AG04450 (cell line): ENCODE measurements at regions not wholly inside any gene's neighbourhood (a gene's known extent, or its start where the extent isn't known, plus 50 kb on each side); places are given as distances from the start of the nearest gene placed in this dataset.

Experiments
- CTCF ChIA-PET: fragments of 300-600, 350-600 bp; formaldehyde crosslinking; extraction: SDS; loops from one replicate; lab custom pipeline; 2022; ENCODE audit warnings: antibody characterized with exemption, inconsistent platforms; lab: Charles Lee
- POLR2A ChIA-PET: fragments of 350-600 bp; formaldehyde crosslinking; extraction: SDS; loops from one replicate; lab custom pipeline; 2021; ENCODE audit warnings: antibody characterized with exemption, inconsistent platforms; lab: Yijun Ruan, JAX
- DNase-seq: peaks from one replicate; pipeline ENCODE4 v3.0.0-alpha.2; 2011; ENCODE audit warnings: low read depth, low spot score
- H3K27ac ChIP-seq: one replicate; pipeline ENCODE4 v1.5.1; 2012; ENCODE audit warnings: low read depth, low read length, control low read depth
- H3K27me3 ChIP-seq: one replicate; pipeline ENCODE4 v1.6.0; 2012; ENCODE audit warnings: low read length; ENCODE audit not compliant: control insufficient read depth, insufficient read depth
- H3K4me3 ChIP-seq: 2 replicates; pipeline ENCODE4 v1.5.1; 2011; ENCODE audit warnings: mild to moderate bottlenecking, low read depth, low read length, control low read depth
- H3K9me3 ChIP-seq: 2 replicates; pipeline ENCODE4 v1.5.1; 2012; ENCODE audit warnings: low read length; ENCODE audit not compliant: control insufficient read depth, insufficient read depth
- CTCF ChIP-seq: IDR thresholded peaks from 2 replicates; pipeline ENCODE4 v1.5.1; 2011; ENCODE audit warnings: low read depth, low read length, control low read depth, inconsistent platforms

GRCh38 chr22:35475545-35475944 lies 65.1 kb upstream of the RASD2 start:
- Histone ChIP-seq H3K9me3 (no peaks in the 10 kb centered on the region), H3K27me3 (no peaks in the 10 kb centered on the region), H3K4me3 (no peak overlapping the region), H3K27ac (no peak overlapping the region)
- POLR2A ChIA-PET, result no interaction called here
- no peak for TF ChIP-seq CTCF
- CTCF ChIA-PET, result no interaction called here
- no peak for DNase-seq

GRCh38 chr22:35476341-35476740 lies 64.3 kb upstream of the RASD2 start:
- no peaks in the 10 kb centered on the region for H3K27me3 ChIP-seq
- no peak for TF ChIP-seq CTCF
- DNase-seq, result no peak
- no peak overlapping the region for H3K4me3 ChIP-seq
- no peak overlapping the region for H3K27ac ChIP-seq
- H3K9me3 ChIP-seq, result no peaks in the 10 kb centered on the region
- POLR2A ChIA-PET, result interaction anchor here (0.7 kb wide), 1 partner anchor 85 kb away, joined by 5 read pairs; no protein-coding TSS in a partner anchor
- CTCF ChIA-PET, result interaction anchor here (0.8 kb wide), 1 partner anchor 107 kb away, joined by 3 read pairs; no protein-coding TSS in a partner anchor

GRCh38 chr22:35477911-35478582 lies 62.6 kb upstream of the RASD2 start:
- POLR2A ChIA-PET, result interaction anchor here (0.6 to 0.7 kb wide), 3 partner anchors 17 to 771 kb away, joined by 3 to 5 read pairs (median 3); no protein-coding TSS in a partner anchor
- TF ChIP-seq CTCF, result no peak
- no peaks in the 10 kb centered on the region for H3K9me3 ChIP-seq
- no peak overlapping the region for H3K4me3 ChIP-seq
- no peak overlapping the region for H3K27ac ChIP-seq
- CTCF ChIA-PET, result interaction anchor here (0.7 kb wide), 1 partner anchor 98 kb away, joined by 3 read pairs; no protein-coding TSS in a partner anchor
- DNase-seq, result peak; percentile 61
- no peaks in the 10 kb centered on the region for H3K27me3 ChIP-seq

- H3K9me3 ChIP-seq, result no peaks in the 10 kb centered on the region
- no peak for TF ChIP-seq CTCF
- no peak for DNase-seq
- no peak overlapping the region for H3K27ac ChIP-seq
- POLR2A ChIA-PET, result interaction anchor here (0.6 to 0.7 kb wide), 2 partner anchors 86 to 771 kb away, joined by 3 read pairs; no protein-coding TSS in a partner anchor
- H3K4me3 ChIP-seq, result no peak overlapping the region
- no peaks in the 10 kb centered on the region for H3K27me3 ChIP-seq
- CTCF ChIA-PET, result no interaction called here
Measured at GRCh38 chr22:35478633-35479107, 62.0 kb upstream of the RASD2 start.

GRCh38 chr22:35479359-35479758 lies 61.3 kb upstream of the RASD2 start:
- H3K9me3 ChIP-seq, result no peaks in the 10 kb centered on the region
- H3K27me3 ChIP-seq, result no peaks in the 10 kb centered on the region
- CTCF ChIA-PET, result interaction anchor here (0.6 kb wide), 1 partner anchor 33 kb away, joined by 3 read pairs; no protein-coding TSS in a partner anchor
- no peak for TF ChIP-seq CTCF
- H3K4me3 ChIP-seq, result no peak overlapping the region
- H3K27ac ChIP-seq, result no peak overlapping the region
- POLR2A ChIA-PET, result no interaction called here
- no peak for DNase-seq
